Left hindlimb (tissue), 1 donor: ENCODE measurements at regions not wholly inside any gene's neighbourhood (a gene's known extent, or its start where the extent isn't known, plus 50 kb on each side); places are given as distances from the start of the nearest gene placed in this dataset.
A peak's percentile ranks its signal among the peaks of the same experiment; 100 is the strongest.

Experiments
- DNase-seq: peaks from one replicate; pipeline ENCODE4 v3.0.0-alpha.2; 2018

DNA sequence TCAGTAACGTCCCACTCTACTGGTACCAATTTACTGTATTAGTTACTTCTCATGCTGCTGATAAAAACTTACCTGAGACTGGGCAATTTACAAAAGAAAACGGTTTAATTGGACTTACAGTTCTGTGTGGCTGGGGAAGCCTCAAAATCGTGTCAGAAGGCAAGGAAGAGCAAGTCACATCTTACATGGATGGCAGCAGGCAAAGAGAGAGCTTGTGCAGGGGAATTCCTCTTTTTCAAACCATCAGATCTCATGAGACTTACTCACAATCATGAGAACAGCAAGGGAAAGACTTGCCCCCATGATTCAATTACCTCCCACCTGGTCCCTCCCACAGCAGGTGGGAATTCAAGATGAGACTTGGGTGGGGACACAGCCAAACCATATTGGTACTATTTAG, 908.2 kb upstream of the NR2F2 start:
- no peak for DNase-seq

- no peak for DNase-seq
Measured at GRCh38 chr15:95425859-95426258, 904.6 kb upstream of the NR2F2 start.

- no peak for DNase-seq
Measured at GRCh38 chr15:95429345-95429744, 901.2 kb upstream of the NR2F2 start.

- DNase-seq, result no peak
Measured at GRCh38 chr15:95431518-95431917, 899.0 kb upstream of the NR2F2 start.

DNA sequence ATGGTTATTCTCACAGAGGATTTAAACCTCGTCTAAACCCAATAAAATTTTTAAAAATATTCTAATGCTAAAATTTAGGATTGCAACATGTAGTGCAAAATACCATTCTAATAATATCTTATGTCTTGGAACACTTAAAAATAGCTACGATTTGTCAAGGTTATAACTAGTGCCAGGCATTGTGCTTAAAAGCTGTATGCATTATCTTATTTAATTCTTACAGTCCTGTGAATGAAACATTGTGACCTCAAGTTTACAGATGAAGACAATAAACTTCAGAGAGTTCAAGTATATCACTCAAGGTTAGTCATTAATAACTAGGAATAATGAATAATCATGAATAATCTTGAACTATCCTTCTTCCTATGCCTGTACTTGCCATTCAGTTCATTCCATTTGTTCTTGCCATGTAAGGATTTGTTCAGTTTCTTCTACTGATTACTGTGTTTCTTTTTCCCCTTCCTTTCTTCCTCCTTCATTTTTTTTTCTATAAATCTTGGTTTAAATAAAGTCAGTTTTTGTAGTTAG, 897.6 kb upstream of the NR2F2 start:
- no peak for DNase-seq

GRCh38 chr15:95439922-95440376, 890.6 kb upstream of the NR2F2 start:
- peak; percentile 45 for DNase-seq

DNA sequence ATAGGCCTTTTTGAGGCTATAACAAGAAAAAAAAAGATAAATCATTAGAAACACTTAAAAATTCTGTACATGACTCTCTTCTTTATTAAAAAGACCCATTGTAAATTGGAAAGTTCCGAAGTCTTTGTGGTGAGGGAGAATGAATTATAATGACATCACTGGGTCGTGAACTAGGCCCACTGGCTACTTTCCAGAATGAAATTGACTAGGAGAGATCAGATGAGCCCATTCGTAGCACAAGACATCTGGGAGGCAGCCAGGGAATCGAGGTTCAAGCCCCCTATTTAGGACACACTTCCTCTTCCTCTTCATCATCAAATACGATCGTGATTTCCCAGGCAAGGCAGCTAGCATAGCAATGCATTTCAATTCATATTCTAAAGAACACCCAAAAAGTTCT, 889.8 kb upstream of the NR2F2 start:
- DNase-seq, result peak; percentile 35

- no peak for DNase-seq
Measured at GRCh38 chr15:95442107-95442719, 888.3 kb upstream of the NR2F2 start.

DNA sequence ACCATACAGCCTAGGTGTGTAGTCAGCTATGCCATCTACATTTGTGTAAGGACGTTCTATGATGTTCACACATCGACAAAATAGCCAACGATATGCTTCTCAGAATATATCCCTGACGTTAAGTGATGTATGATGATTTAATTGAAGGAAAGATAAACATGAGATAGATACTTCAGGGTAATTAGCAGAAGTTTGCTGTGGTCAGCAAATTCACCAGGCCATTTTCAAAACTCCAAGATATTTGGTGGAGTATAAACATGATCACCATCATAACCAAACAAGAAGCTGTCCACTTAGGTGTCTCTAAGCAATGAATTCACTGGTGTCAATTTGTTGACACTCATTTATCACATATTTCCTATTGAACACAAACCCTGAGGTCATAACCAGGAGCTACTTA, 885.6 kb upstream of the NR2F2 start:
- DNase-seq, result no peak

DNA sequence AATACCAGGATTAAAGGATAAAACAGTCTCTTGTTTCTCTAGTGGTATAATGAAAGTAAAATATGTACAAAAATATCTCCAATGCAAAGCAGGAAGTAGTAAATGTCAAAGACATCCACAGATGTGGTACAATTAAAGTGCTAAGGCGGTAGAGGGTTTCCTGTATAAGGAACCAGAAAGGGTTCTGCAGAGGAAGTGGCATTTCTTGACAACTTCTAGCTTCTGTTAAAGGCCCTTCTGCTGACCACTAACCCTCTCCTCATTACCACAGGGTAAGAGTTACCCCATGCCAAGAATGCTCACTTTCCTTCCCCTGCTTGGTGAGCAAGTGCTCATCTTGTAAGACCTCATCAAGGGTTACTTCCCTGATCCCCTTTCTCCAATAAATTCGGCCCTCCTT, 883.6 kb upstream of the NR2F2 start:
- no peak for DNase-seq

DNA sequence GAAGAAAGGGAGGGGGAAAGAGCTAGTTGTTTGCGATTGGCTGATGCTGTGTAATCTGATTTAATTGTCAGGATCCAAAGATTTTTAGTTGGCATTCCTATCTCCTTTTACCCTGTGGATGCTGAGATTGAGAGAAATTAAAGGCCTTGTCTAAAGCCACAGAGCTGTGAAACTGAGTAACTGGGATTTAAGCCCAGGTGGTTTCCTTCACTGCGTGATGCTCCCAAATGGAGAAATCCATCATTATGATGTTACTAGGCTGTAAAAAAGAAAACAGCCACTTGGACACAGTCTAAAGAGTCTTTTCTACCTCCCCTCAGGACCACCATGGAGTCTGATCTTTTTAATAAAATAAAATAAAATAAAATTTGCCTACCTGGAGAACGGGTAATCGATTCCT, 883.0 kb upstream of the NR2F2 start:
- no peak for DNase-seq

GRCh38 chr15:95448531-95449229, 881.8 kb upstream of the NR2F2 start:
- DNase-seq, result no peak

GRCh38 chr15:95449230-95449628, 881.3 kb upstream of the NR2F2 start:
- DNase-seq, result no peak

DNA sequence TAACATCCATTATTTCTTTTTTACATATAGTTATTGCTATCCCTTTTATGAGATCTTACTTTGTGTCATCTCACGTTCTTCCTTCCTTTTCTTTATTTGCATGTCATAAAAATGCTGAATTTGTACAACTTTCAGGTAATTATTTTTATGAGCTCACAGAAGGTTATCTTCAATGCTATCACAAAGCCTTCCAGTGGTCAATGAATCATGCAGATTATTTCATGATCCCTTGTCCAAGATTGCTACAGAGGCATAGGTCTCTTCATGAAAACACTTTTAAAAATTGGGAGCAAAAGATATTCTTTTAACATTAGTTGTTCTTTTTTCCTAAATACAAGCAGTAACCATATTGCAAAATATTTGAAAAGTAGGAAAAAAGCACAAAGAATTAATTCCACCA, 880.1 kb upstream of the NR2F2 start:
- no peak for DNase-seq

GRCh38 chr15:95451938-95452337, 878.6 kb upstream of the NR2F2 start:
- no peak for DNase-seq

GRCh38 chr15:95454403-95455262, 875.9 kb upstream of the NR2F2 start:
- no peak for DNase-seq

DNA sequence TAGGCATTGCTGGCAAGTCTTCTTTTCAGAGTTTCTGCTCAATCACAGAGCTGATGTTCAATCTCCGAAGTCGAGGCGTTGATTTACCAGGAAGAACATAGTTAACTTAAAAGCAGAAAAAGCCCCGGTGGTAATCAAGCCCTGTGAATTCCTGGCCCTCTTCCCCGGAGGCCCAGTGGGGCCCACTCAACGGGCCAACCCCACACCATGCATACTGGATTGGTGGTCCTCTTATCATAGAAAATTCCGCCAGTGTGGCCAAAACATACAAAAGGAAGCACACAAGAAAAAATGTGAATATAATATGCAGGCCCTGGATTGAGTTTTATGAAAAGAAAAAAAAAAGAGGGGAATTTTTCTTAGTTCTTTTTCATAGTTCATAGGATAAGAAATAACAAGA, 873.0 kb upstream of the NR2F2 start:
- DNase-seq, result no peak

- DNase-seq, result no peak
Measured at GRCh38 chr15:95458721-95459120, 871.8 kb upstream of the NR2F2 start.

DNA sequence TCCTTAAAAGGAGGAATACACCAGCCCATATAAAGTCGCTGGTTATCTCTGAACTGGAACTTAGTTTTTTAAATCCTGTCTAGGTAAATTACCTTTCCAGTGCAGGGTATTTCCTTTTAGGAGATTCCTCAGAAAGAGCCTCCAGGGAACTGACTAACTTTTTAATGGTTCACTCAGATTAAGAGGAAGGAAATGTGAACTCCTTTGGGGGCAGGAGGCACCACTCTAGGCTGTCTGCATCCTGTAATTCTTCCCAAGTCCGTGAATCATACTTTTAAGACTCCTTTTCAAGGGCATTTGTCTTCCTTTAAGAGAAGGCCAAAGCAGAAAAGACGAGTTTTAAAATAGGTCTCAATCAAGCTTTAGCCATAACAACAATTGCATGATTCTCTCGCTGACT, 871.2 kb upstream of the NR2F2 start:
- DNase-seq, result no peak

- DNase-seq, result no peak
Measured at GRCh38 chr15:95464509-95464908, 866.0 kb upstream of the NR2F2 start.

DNA sequence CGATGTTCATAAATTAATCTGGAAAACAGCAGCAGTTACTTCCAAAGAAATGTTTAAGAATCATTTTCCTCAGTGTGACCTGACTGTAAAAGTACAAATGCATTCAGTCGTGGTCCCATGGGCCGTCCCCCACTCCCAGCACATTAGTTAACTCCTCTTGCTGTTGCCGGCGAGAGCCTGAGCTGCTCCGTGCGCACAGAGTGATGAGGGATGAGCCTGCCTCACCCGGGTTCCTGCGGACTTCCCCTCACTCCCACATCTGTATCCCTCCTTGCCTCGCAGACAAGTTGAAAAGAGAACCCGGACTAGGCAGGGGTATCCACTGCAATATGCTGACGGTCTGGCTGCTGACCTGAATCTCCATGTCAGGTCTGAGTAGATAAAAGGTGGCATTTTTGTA, 861.7 kb upstream of the NR2F2 start:
- DNase-seq, result no peak

- no peak for DNase-seq
Measured at GRCh38 chr15:95469496-95470000, 861.0 kb upstream of the NR2F2 start.

DNA sequence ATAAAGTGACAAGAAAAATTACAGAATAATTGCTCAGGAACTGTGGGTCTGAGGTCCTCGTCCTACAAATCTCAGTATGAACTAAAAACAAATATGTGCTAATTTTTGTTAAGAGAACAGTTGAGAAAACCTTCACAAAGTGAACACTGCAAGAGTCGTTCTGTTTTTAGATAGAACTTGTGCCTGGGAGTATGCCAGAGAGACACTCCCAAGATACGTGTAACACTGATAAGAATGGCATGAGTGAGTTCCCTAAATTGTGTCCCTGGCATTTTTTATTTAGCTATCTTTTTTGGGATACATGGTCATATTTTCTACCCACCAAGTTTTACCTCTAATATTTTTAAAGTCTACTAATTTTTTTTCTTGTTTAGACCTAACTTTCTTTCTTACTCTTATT, 860.0 kb upstream of the NR2F2 start:
- no peak for DNase-seq
